Neural cell (in vitro differentiated cells): ENCODE measurements at regions not wholly inside any gene's neighbourhood (a gene's known extent, or its start where the extent isn't known, plus 50 kb on each side); places are given as distances from the start of the nearest gene placed in this dataset.

Experiments used
- H2AFZ ChIP-seq: fragments of 200-600, 300-800 bp; sonication (generic), shearing (Covaris generic); 2 replicates; pipeline ENCODE4 v1.6.0; 2014; ENCODE audit warnings: low read depth, mild to moderate bottlenecking, antibody characterized with exemption, low read length, moderate library complexity
- H3F3A ChIP-seq: fragments of 200-600 bp; shearing (Covaris generic); 2 replicates; pipeline ENCODE4 v1.6.1; 2016; ENCODE audit warnings: mild to moderate bottlenecking, moderate library complexity, mixed read lengths, antibody characterized with exemption, low read length; ENCODE audit not compliant: insufficient read depth, poor library complexity, severe bottlenecking
- H3K27ac ChIP-seq: fragments of 200-600, 300-800 bp; sonication (generic), shearing (Covaris generic); 2 replicates; pipeline ENCODE4 v1.5.1; 2014; ENCODE audit warnings: mild to moderate bottlenecking, low read length, moderate library complexity
- H3K27me3 ChIP-seq: fragments of 300-800, 200-600 bp; sonication (generic), shearing (Covaris generic); 2 replicates; pipeline ENCODE4 v1.6.0; 2014; ENCODE audit warnings: mild to moderate bottlenecking, low read depth, low read length, moderate library complexity; ENCODE audit not compliant: insufficient read depth
- H3K36me3 ChIP-seq: fragments of 300-800, 200-600 bp; sonication (generic), shearing (Covaris generic); 2 replicates; pipeline ENCODE4 v1.5.1; 2014; ENCODE audit warnings: mild to moderate bottlenecking, antibody characterized with exemption, low read length, moderate library complexity; ENCODE audit not compliant: insufficient read depth
- H3K4me2 ChIP-seq: fragments of 300-800, 200-600 bp; sonication (generic), shearing (Covaris generic); 2 replicates; pipeline ENCODE4 v1.6.0; 2014; ENCODE audit warnings: mild to moderate bottlenecking, low read length
- H3K4me3 ChIP-seq: fragments of 300-800, 200-600 bp; sonication (generic), shearing (Covaris generic); 2 replicates; pipeline ENCODE4 v1.5.1; 2014; ENCODE audit warnings: mild to moderate bottlenecking, low read length, moderate library complexity
- H3K79me2 ChIP-seq: fragments of 200-600 bp; shearing (Covaris generic); replicated peaks from 2 replicates; pipeline ENCODE4 v1.6.0; 2014; ENCODE audit warnings: mild to moderate bottlenecking, low read length, moderate library complexity; ENCODE audit not compliant: insufficient read depth
- H3K9ac ChIP-seq: fragments of 300-800, 200-600 bp; sonication (generic), shearing (Covaris generic); 2 replicates; pipeline ENCODE4 v1.6.1; 2016; ENCODE audit warnings: mild to moderate bottlenecking, low read length, mixed read lengths
- H3K9me2 ChIP-seq: fragments of 200-600 bp; shearing (Covaris generic); 2 replicates; pipeline ENCODE4 v1.6.1; 2016; ENCODE audit warnings: mild to moderate bottlenecking, low read length, mixed read lengths; ENCODE audit not compliant: insufficient read depth
- H3K9me3 ChIP-seq: fragments of 200-600, 300-800 bp; sonication (generic), shearing (Covaris generic); 2 replicates; pipeline ENCODE4 v1.6.1; 2016; ENCODE audit warnings: mild to moderate bottlenecking, mixed run types, low read length, moderate library complexity, mixed read lengths
- H4K20me1 ChIP-seq: fragments of 200-600 bp; shearing (Covaris generic); 2 replicates; pipeline ENCODE4 v1.6.1; 2016; ENCODE audit warnings: mild to moderate bottlenecking, mixed run types; ENCODE audit not compliant: insufficient read depth
- EP300 ChIP-seq: fragments of 450-650 bp; conservative IDR thresholded peaks from 2 replicates; pipeline ENCODE4 v1.6.1; 2014; ENCODE audit warnings: antibody characterized with exemption, mild to moderate bottlenecking, moderate library complexity; ENCODE audit not compliant: poor library complexity, severe bottlenecking
- EZH2 ChIP-seq: fragments of 200-600, 300-800 bp; shearing (Covaris generic), sonication (generic); IDR thresholded peaks from 2 replicates; pipeline ENCODE4 v1.6.1; 2014; ENCODE audit warnings: antibody characterized with exemption, low read length, borderline replicate concordance, mild to moderate bottlenecking; ENCODE audit not compliant: insufficient read depth, poor library complexity, severe bottlenecking
- MXI1 ChIP-seq: fragments of 450-650 bp; conservative IDR thresholded peaks from 2 replicates; pipeline ENCODE4 v1.6.1; 2014; ENCODE audit warnings: antibody characterized with exemption, mild to moderate bottlenecking; ENCODE audit not compliant: poor library complexity, severe bottlenecking
- POLR2AphosphoS5 ChIP-seq: IDR thresholded peaks from 2 replicates; pipeline ENCODE4 v1.6.1; 2012
- RAD21 ChIP-seq: fragments of 450-650 bp; conservative IDR thresholded peaks from 2 replicates; pipeline ENCODE4 v1.6.1; 2014; ENCODE audit warnings: antibody characterized with exemption, mild to moderate bottlenecking, moderate library complexity
- SMC3 ChIP-seq: fragments of 450-650 bp; conservative IDR thresholded peaks from 2 replicates; pipeline ENCODE4 v1.6.1; 2014; ENCODE audit warnings: antibody characterized with exemption, mild to moderate bottlenecking, moderate library complexity; ENCODE audit not compliant: poor library complexity
- TAF1 ChIP-seq: IDR thresholded peaks from 2 replicates; pipeline ENCODE4 v1.6.1; 2012; ENCODE audit warnings: low read depth
- TF ChIP-seq, protein P1 (sequence below): fragments of 450-650 bp; IDR thresholded peaks from 2 replicates; pipeline ENCODE4 v1.5.1; 2014; ENCODE audit warnings: antibody characterized with exemption, mild to moderate bottlenecking, moderate library complexity; ENCODE audit not compliant: poor library complexity, severe bottlenecking
- TF ChIP-seq, protein P2 (sequence below): IDR thresholded peaks from 2 replicates; pipeline ENCODE4 v1.6.1; 2012; ENCODE audit warnings: borderline replicate concordance

DNA sequence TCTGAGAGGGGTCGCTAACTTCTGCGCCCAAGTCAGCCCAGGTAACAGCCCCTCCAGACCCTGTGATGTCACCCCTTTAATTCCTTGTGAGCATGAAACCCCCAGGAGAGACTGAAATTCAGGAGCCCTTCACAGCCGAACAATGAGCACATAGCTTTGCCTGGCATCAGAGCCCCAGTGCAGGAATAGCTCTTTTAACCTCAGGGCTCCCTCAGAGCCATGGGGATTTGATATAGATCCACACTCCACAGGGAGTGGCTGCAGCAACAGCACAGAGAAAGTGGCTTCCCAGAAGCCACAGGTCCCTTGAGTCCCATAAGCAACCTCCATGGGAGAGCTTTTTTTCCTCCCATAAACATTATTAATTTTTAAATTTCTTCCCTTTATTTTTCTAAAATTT is 150.0 kb upstream of the MARCKS start:
- TF ChIP-seq RAD21 (no peak), MXI1 (no peak), POLR2AphosphoS5 (no peak), EZH2 (no peak), TAF1 (no peak), EP300 (no peak), SMC3 (no peak)
- TF ChIP-seq, protein P1, sequence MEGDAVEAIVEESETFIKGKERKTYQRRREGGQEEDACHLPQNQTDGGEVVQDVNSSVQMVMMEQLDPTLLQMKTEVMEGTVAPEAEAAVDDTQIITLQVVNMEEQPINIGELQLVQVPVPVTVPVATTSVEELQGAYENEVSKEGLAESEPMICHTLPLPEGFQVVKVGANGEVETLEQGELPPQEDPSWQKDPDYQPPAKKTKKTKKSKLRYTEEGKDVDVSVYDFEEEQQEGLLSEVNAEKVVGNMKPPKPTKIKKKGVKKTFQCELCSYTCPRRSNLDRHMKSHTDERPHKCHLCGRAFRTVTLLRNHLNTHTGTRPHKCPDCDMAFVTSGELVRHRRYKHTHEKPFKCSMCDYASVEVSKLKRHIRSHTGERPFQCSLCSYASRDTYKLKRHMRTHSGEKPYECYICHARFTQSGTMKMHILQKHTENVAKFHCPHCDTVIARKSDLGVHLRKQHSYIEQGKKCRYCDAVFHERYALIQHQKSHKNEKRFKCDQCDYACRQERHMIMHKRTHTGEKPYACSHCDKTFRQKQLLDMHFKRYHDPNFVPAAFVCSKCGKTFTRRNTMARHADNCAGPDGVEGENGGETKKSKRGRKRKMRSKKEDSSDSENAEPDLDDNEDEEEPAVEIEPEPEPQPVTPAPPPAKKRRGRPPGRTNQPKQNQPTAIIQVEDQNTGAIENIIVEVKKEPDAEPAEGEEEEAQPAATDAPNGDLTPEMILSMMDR = no peak
- TF ChIP-seq, protein P2, sequence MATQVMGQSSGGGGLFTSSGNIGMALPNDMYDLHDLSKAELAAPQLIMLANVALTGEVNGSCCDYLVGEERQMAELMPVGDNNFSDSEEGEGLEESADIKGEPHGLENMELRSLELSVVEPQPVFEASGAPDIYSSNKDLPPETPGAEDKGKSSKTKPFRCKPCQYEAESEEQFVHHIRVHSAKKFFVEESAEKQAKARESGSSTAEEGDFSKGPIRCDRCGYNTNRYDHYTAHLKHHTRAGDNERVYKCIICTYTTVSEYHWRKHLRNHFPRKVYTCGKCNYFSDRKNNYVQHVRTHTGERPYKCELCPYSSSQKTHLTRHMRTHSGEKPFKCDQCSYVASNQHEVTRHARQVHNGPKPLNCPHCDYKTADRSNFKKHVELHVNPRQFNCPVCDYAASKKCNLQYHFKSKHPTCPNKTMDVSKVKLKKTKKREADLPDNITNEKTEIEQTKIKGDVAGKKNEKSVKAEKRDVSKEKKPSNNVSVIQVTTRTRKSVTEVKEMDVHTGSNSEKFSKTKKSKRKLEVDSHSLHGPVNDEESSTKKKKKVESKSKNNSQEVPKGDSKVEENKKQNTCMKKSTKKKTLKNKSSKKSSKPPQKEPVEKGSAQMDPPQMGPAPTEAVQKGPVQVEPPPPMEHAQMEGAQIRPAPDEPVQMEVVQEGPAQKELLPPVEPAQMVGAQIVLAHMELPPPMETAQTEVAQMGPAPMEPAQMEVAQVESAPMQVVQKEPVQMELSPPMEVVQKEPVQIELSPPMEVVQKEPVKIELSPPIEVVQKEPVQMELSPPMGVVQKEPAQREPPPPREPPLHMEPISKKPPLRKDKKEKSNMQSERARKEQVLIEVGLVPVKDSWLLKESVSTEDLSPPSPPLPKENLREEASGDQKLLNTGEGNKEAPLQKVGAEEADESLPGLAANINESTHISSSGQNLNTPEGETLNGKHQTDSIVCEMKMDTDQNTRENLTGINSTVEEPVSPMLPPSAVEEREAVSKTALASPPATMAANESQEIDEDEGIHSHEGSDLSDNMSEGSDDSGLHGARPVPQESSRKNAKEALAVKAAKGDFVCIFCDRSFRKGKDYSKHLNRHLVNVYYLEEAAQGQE = no peak
- Histone ChIP-seq H3K4me3 (no peak overlapping the region), H3K79me2 (no peaks in the 10 kb centered on the region), H4K20me1 (no peaks in the 10 kb centered on the region), H3K9me2 (no peaks in the 10 kb centered on the region), H3F3A (no peaks in the 10 kb centered on the region), H3K4me2 (no peak overlapping the region), H2AFZ (no peak overlapping the region), H3K27ac (no peak overlapping the region), H3K27me3 (no peaks in the 10 kb centered on the region), H3K36me3 (no peaks in the 10 kb centered on the region), H3K9ac (no peak overlapping the region), H3K9me3 (no peaks in the 10 kb centered on the region)

GRCh38 chr6:113709936-113710509 is 147.1 kb upstream of the MARCKS start:
- Histone ChIP-seq H3K9ac (no peak overlapping the region), H3K27me3 (no peaks in the 10 kb centered on the region), H3K4me2 (no peak overlapping the region), H3K79me2 (no peaks in the 10 kb centered on the region), H3K9me2 (no peaks in the 10 kb centered on the region), H4K20me1 (no peaks in the 10 kb centered on the region), H3K36me3 (no peaks in the 10 kb centered on the region), H2AFZ (no peak overlapping the region), H3F3A (no peaks in the 10 kb centered on the region), H3K27ac (no peak overlapping the region), H3K9me3 (no peaks in the 10 kb centered on the region), H3K4me3 (no peak overlapping the region)
- TF ChIP-seq, protein P1 = no peak
- TF ChIP-seq RAD21 (no peak), EZH2 (no peak), SMC3 (no peak), TAF1 (no peak), MXI1 (no peak), EP300 (no peak), POLR2AphosphoS5 (no peak)
- TF ChIP-seq, protein P2 = no peak
